SH-SY5Y (cell line): ENCODE measurements at regions not wholly inside any gene's neighbourhood (a gene's known extent, or its start where the extent isn't known, plus 50 kb on each side); places are given as distances from the start of the nearest gene placed in this dataset.

Experiments used
- GATA2 ChIP-seq: IDR thresholded peaks from 2 replicates; pipeline ENCODE4 v1.6.1; 2011; ENCODE audit warnings: mild to moderate bottlenecking, low read depth, low read length
- GATA3 ChIP-seq: IDR thresholded peaks from 2 replicates; pipeline ENCODE4 v1.6.1; 2011; ENCODE audit warnings: low read depth, mild to moderate bottlenecking, low read length, moderate library complexity

GRCh38 chr20:52496191-52496590 is 304.6 kb upstream of the ZFP64 start:
- TF ChIP-seq GATA2 (no peak), GATA3 (no peak)

GRCh38 chr20:52494244-52494643 is 302.7 kb upstream of the ZFP64 start:
- no peak for TF ChIP-seq GATA3

GRCh38 chr20:52493171-52493721 is 301.7 kb upstream of the ZFP64 start:
- TF ChIP-seq GATA2 = no peak
- no peak for TF ChIP-seq GATA3

- TF ChIP-seq GATA3 (no peak), GATA2 (no peak)
Measured at GRCh38 chr20:52490711-52491430, 299.3 kb upstream of the ZFP64 start.

- TF ChIP-seq GATA2 (no peak), GATA3 (no peak)
Measured at GRCh38 chr20:52484438-52484837, 292.9 kb upstream of the ZFP64 start.

GRCh38 chr20:52483382-52483781 is 291.8 kb upstream of the ZFP64 start:
- TF ChIP-seq GATA2 (no peak), GATA3 (no peak)

- TF ChIP-seq GATA3 (no peak), GATA2 (no peak)
Measured at GRCh38 chr20:52482044-52482443, 290.5 kb upstream of the ZFP64 start.

GRCh38 chr20:52481443-52481842 is 289.9 kb upstream of the ZFP64 start:
- TF ChIP-seq GATA3 = peak; percentile 80
- peak; percentile 90 for TF ChIP-seq GATA2

- TF ChIP-seq GATA3 (no peak), GATA2 (no peak)
Measured at GRCh38 chr20:52476074-52476750, 284.6 kb upstream of the ZFP64 start.

GRCh38 chr20:52473186-52473585 is 281.6 kb upstream of the ZFP64 start:
- TF ChIP-seq GATA3 (no peak), GATA2 (no peak)

GRCh38 chr20:52470561-52470960 is 279.0 kb upstream of the ZFP64 start:
- no peak for TF ChIP-seq GATA3

- no peak for TF ChIP-seq GATA2
Measured at GRCh38 chr20:52469128-52469527, 277.5 kb upstream of the ZFP64 start.

- no peak for TF ChIP-seq GATA2
- TF ChIP-seq GATA3 = no peak
Measured at GRCh38 chr20:52465991-52466390, 274.4 kb upstream of the ZFP64 start.

GRCh38 chr20:52461582-52461981 is 270.0 kb upstream of the ZFP64 start:
- TF ChIP-seq GATA3 (no peak), GATA2 (no peak)

- TF ChIP-seq GATA2 (no peak), GATA3 (no peak)
Measured at GRCh38 chr20:52459150-52459549, 267.6 kb upstream of the ZFP64 start.

GRCh38 chr20:52457826-52458225 is 266.2 kb upstream of the ZFP64 start:
- TF ChIP-seq GATA2 (no peak), GATA3 (no peak)
